ENCODE measurements at regions not wholly inside any gene's neighbourhood (a gene's known extent, or its start where the extent isn't known, plus 50 kb on each side); places are given as distances from the start of the nearest gene placed in this dataset.

DNA sequence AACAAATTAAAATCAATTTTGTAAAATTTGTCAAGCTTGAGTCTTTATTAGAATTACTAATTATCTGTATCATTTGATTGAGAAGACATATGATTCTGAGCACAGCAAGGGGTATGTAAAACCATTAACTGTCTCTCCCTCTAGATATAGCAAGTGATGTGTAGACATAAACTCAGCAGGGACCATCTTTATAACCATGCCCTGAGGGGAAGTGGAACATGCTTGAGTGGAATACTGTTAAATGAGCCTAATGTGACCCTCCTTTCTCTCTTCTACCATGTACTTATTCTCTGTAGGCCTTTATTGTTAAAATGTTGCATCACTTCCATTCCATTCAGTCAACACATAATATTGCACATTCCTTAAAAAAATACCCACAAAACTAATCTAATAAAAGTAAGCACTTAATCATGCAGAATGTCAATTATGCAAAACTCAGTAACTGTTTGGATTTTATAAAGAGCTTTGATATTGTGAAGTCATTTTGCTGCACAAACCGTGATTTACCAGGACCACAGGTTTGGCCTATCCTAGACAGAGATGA, 896.6 kb upstream of the MANEA start:
- TF ChIP-seq, protein P1, sequence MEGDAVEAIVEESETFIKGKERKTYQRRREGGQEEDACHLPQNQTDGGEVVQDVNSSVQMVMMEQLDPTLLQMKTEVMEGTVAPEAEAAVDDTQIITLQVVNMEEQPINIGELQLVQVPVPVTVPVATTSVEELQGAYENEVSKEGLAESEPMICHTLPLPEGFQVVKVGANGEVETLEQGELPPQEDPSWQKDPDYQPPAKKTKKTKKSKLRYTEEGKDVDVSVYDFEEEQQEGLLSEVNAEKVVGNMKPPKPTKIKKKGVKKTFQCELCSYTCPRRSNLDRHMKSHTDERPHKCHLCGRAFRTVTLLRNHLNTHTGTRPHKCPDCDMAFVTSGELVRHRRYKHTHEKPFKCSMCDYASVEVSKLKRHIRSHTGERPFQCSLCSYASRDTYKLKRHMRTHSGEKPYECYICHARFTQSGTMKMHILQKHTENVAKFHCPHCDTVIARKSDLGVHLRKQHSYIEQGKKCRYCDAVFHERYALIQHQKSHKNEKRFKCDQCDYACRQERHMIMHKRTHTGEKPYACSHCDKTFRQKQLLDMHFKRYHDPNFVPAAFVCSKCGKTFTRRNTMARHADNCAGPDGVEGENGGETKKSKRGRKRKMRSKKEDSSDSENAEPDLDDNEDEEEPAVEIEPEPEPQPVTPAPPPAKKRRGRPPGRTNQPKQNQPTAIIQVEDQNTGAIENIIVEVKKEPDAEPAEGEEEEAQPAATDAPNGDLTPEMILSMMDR (IDR thresholded peaks at IDR 0.05): no peak
- TF ChIP-seq POLR2A (IDR thresholded peaks at IDR 0.05): no peak
